ENCODE measurements at regions not wholly inside any gene's neighbourhood (a gene's known extent, or its start where the extent isn't known, plus 50 kb on each side); places are given as distances from the start of the nearest gene placed in this dataset.

DNA sequence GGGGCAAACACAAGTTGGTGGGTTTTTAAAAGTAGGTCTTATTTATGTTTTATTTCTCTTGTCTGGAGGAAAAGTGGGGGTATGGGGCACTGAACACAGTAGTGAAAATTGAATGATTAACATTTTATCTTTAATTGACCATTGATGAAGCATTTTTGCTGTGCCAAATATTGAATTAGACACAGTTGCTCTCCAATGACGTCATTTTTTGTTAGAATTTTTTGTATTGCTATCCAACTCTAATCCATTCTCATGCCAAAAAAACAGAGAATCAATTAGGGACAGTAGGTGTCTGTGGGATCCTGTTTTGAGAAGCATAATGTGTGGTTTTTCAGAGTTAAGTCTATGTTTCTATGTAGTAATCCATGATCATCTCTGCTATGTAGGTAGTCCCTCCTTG, 1032.8 kb downstream of the STPG2 start:
- no peak for TF ChIP-seq POLR2A (IDR thresholded peaks at IDR 0.05)
- TF ChIP-seq, protein P1, sequence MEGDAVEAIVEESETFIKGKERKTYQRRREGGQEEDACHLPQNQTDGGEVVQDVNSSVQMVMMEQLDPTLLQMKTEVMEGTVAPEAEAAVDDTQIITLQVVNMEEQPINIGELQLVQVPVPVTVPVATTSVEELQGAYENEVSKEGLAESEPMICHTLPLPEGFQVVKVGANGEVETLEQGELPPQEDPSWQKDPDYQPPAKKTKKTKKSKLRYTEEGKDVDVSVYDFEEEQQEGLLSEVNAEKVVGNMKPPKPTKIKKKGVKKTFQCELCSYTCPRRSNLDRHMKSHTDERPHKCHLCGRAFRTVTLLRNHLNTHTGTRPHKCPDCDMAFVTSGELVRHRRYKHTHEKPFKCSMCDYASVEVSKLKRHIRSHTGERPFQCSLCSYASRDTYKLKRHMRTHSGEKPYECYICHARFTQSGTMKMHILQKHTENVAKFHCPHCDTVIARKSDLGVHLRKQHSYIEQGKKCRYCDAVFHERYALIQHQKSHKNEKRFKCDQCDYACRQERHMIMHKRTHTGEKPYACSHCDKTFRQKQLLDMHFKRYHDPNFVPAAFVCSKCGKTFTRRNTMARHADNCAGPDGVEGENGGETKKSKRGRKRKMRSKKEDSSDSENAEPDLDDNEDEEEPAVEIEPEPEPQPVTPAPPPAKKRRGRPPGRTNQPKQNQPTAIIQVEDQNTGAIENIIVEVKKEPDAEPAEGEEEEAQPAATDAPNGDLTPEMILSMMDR (IDR thresholded peaks at IDR 0.05) = no peak
- 43 to 52% methylated on average over 1 of the region's 1 CpG for WGBS, 2 donors
- Histone ChIP-seq H3K36me3 (replicated peaks in 1 of 2; ENCODE audit: insufficient read depth in 1 of 2, low read depth in 2 of 2) (no peaks in the 10 kb centered on the region), H3K27ac (no peak overlapping the region), H3K27me3 (no peaks in the 10 kb centered on the region), H3K4me1 (no peaks in the 10 kb centered on the region), H3K4me3 (no peak overlapping the region), H3K9me3 (no peaks in the 10 kb centered on the region)
- intact Hi-C loops (cut with DNase I) = no loop called here
- DNase-seq = no peak
- ATAC-seq = no peak

DNA sequence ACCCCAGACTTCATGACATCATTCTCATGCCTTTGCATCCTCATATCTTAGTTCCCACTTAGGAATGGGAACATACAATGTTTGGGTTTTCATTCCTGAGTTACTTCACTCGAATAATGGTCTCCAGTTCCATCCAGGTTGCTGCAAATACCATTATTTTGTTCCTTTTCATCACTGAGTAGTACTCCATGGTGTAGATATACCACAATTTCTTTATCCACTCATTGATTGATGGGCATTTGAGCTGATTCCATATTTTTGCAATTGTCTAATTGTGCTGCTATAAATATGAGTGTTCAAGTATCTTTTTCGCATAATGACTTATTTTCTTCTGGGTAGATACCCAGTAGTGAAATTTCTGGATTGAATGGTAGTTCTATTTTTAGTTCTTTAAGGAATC, 1026.8 kb downstream of the STPG2 start:
- TF ChIP-seq, protein P1 (IDR thresholded peaks at IDR 0.05) = no peak
- TF ChIP-seq POLR2A (IDR thresholded peaks at IDR 0.05) = no peak

DNA sequence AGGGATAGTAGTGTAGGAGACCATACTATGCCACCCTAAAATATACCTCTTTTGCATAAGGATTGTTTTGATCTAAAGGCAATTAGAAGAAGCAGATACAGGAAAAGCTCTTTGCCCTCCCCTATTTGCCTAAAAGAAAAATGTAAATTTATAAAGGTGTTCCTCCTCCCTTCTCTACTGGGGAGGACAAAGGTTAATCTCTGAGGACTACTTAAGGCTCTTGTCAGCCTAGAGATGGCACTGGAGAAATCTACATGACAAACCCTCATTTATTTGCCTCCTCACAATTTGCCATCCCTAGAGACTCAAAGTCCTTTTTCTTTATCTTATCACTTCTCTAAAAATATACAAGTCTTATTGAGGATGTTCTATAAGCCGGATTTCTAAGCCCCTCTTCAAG, 1021.8 kb downstream of the STPG2 start:
- H3K4me1 ChIP-seq = no peaks in the 10 kb centered on the region
- H3K36me3 ChIP-seq (replicated peaks in 1 of 2; ENCODE audit: insufficient read depth in 1 of 2, low read depth in 2 of 2) = no peaks in the 10 kb centered on the region
- no peak overlapping the region for H3K27ac ChIP-seq
- DNase-seq (no peak), ATAC-seq (no peak)
- H3K27me3 ChIP-seq = no peaks in the 10 kb centered on the region
- H3K4me3 ChIP-seq = no peak overlapping the region
- intact Hi-C loops (cut with DNase I) = no loop called here
- TF ChIP-seq POLR2A (IDR thresholded peaks at IDR 0.05) = no peak
- no peaks in the 10 kb centered on the region for H3K9me3 ChIP-seq
- 29 to 34% methylated on average over 1 of the region's 1 CpG for WGBS, 2 donors

More for the DNA sequence above, 1026.8 kb downstream of the STPG2 start:
- WGBS, 2 donors = 35 to 56% methylated on average over 2 of the region's 2 CpGs
- no peaks in the 10 kb centered on the region for H3K27me3 ChIP-seq
- no peaks in the 10 kb centered on the region for H3K36me3 ChIP-seq (replicated peaks in 1 of 2; ENCODE audit: insufficient read depth in 1 of 2, low read depth in 2 of 2)
- no peak for DNase-seq
- no peak overlapping the region for H3K4me3 ChIP-seq
- no peaks in the 10 kb centered on the region for H3K4me1 ChIP-seq
- no peak overlapping the region for H3K27ac ChIP-seq
- H3K9me3 ChIP-seq = no peaks in the 10 kb centered on the region
- no peak for ATAC-seq
- intact Hi-C loops (cut with DNase I) = no loop called here

DNA sequence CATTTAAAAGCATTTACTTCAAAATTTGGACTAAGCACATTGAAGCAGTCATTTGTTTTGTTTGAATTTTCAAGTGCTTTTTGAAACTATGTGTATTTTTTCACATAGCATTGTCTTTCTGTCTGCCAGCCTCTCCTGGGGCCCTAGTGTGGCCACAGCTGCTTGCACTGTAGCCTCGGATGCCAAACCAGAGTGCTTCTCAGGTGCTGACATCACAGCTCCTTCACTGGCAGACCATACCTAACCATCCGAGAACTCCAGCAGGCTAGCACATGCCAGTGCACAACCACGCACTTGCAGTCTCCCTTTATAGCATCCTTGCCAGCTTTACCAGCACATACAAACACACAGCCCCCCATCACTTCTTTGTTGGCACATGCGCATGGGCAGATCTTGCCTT, 1019.7 kb downstream of the STPG2 start:
- H3K4me1 ChIP-seq = no peaks in the 10 kb centered on the region
- TF ChIP-seq, protein P1 (IDR thresholded peaks at IDR 0.05) = no peak
- no peak for TF ChIP-seq POLR2A (IDR thresholded peaks at IDR 0.05)
- H3K27ac ChIP-seq = no peak overlapping the region
- 58 to 60% methylated on average over 4 of the region's 4 CpGs for WGBS, 2 donors
- H3K9me3 ChIP-seq = no peaks in the 10 kb centered on the region
- no peak for ATAC-seq
- H3K4me3 ChIP-seq = no peak overlapping the region
- H3K36me3 ChIP-seq (replicated peaks in 1 of 2; ENCODE audit: insufficient read depth in 1 of 2, low read depth in 2 of 2) = no peaks in the 10 kb centered on the region
- intact Hi-C loops (cut with DNase I) = no loop called here
- H3K27me3 ChIP-seq = no peaks in the 10 kb centered on the region
- no peak for DNase-seq

DNA sequence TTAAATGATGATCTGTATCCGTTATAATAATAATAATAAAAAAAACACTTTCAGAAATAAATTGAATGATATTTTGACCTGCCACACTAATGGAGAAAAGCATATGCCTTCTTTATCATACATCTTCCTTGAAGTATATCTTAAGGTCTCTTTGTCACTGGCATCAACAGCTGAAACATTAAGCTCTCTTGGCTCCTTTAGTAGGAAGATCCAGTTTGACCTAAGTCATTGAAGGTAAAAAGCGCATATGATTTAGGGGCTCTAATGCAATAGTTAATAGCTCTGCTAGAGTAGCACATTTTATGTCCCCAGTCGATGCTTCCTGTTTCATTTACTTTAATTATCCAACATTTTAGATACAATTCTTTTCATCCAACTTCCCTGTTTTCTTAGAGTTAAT, 1010.8 kb downstream of the STPG2 start:
- Histone ChIP-seq H3K36me3 (replicated peaks in 1 of 2; ENCODE audit: insufficient read depth in 1 of 2, low read depth in 2 of 2) (no peaks in the 10 kb centered on the region), H3K9me3 (no peaks in the 10 kb centered on the region), H3K4me1 (no peaks in the 10 kb centered on the region), H3K4me3 (no peak overlapping the region), H3K27me3 (no peaks in the 10 kb centered on the region), H3K27ac (no peak overlapping the region)
- TF ChIP-seq POLR2A (IDR thresholded peaks at IDR 0.05) = no peak
- TF ChIP-seq, protein P1 (IDR thresholded peaks at IDR 0.05) = no peak
- WGBS, 2 donors = 59 to 65% methylated on average over 3 of the region's 3 CpGs
- ATAC-seq (no peak), DNase-seq (no peak)
- intact Hi-C loops (cut with DNase I) = no loop called here

Measured in body of pancreas (tissue), 4 donors.